WTC11 (cell line): ENCODE measurements at regions not wholly inside any gene's neighbourhood (a gene's known extent, or its start where the extent isn't known, plus 50 kb on each side); places are given as distances from the start of the nearest gene placed in this dataset.
"Not testable (repeated sequence)": the region's sequence is repeated elsewhere in the genome, so short reads cannot be mapped to it uniquely, and the experiment has no call there.

ENCODE experiments used
- ATAC-seq: fragments of 200-7000 bp; cut with Tn5 transposase; 2 replicates; pipeline ENCODE4 v1.10.0; 2021; ENCODE audit warnings: mild to moderate bottlenecking, moderate library complexity
- CTCF ChIA-PET: fragments of 300-600 bp; sonication (Branson Sonifier 250); formaldehyde crosslinking; loops from one replicate; lab custom pipeline; 2021; ENCODE audit warnings: antibody characterized with exemption; lab: Charles Lee
- POLR2A ChIA-PET: fragments of 350-600 bp; sonication (Branson Sonifier 250); formaldehyde crosslinking; loops from one replicate; lab custom pipeline; 2021; ENCODE audit warnings: antibody characterized with exemption; lab: Charles Lee
- DNase-seq: peaks from one replicate; pipeline ENCODE4 v3.0.0; 2021; ENCODE audit warnings: low spot score
- H3K27ac Mint-ChIP-seq: 2 replicates; pipeline ENCODE4 v1.8.0; 2021; ENCODE audit warnings: mixed read lengths
- H3K27me3 Mint-ChIP-seq: 2 replicates; pipeline ENCODE4 v1.8.0; 2021; ENCODE audit warnings: low read depth, mild to moderate bottlenecking, moderate library complexity, mixed read lengths
- H3K36me3 Mint-ChIP-seq: 2 replicates; pipeline ENCODE4 v1.8.0; 2021; ENCODE audit warnings: mixed read lengths
- H3K4me1 Mint-ChIP-seq: 2 replicates; pipeline ENCODE4 v1.8.0; 2022; ENCODE audit warnings: mixed read lengths
- H3K4me3 Mint-ChIP-seq: 2 replicates; pipeline ENCODE4 v1.8.0; 2021; ENCODE audit warnings: mild to moderate bottlenecking, moderate library complexity, mixed read lengths
- H3K9me3 Mint-ChIP-seq: 2 replicates; pipeline ENCODE4 v1.8.0; 2021; ENCODE audit warnings: mixed read lengths
- CBFB ChIP-seq: sonication (generic); formaldehyde crosslinking; IDR thresholded peaks from 2 replicates; pipeline ENCODE4 v1.8.1; 2022; ENCODE audit warnings: mild to moderate bottlenecking, low read depth, missing genetic modification reagents
- GABPB1 ChIP-seq: sonication (generic); formaldehyde crosslinking; IDR thresholded peaks from 2 replicates; pipeline ENCODE4 v1.8.1; 2023; ENCODE audit warnings: mild to moderate bottlenecking, missing genetic modification reagents
- JAZF1 ChIP-seq: fragments of 250-450 bp; sonication (Bioruptor Pico); IDR thresholded peaks from 2 replicates; pipeline ENCODE4 v1.9.0; 2021; ENCODE audit warnings: moderate library complexity, mild to moderate bottlenecking, inconsistent platforms
- JUN ChIP-seq: sonication (generic); formaldehyde crosslinking; IDR thresholded peaks from 2 replicates; pipeline ENCODE4 v1.8.0; 2023; ENCODE audit warnings: mild to moderate bottlenecking, missing genetic modification reagents
- KAT7 ChIP-seq: sonication (generic); formaldehyde crosslinking; IDR thresholded peaks from 2 replicates; pipeline ENCODE4 v1.8.1; 2023; ENCODE audit warnings: missing genetic modification reagents, mild to moderate bottlenecking, borderline replicate concordance
- MXD4 ChIP-seq: fragments of 250-450 bp; sonication (Bioruptor Pico); IDR thresholded peaks from 2 replicates; pipeline ENCODE4 v1.8.0; 2021; ENCODE audit warnings: mild to moderate bottlenecking, moderate library complexity, borderline replicate concordance
- NFE2L1 ChIP-seq: sonication (generic); formaldehyde crosslinking; IDR thresholded peaks from 2 replicates; pipeline ENCODE4 v1.8.1; 2023; ENCODE audit warnings: missing genetic modification reagents
- NFYB ChIP-seq: sonication (generic); formaldehyde crosslinking; conservative IDR thresholded peaks from 2 replicates; pipeline ENCODE4 v1.8.0; 2022; ENCODE audit warnings: low read depth, missing genetic modification reagents
- SP1 ChIP-seq: sonication (generic); formaldehyde crosslinking; conservative IDR thresholded peaks from 2 replicates; pipeline ENCODE4 v1.8.1; 2022; ENCODE audit warnings: missing genetic modification reagents
- ZNF423 ChIP-seq: fragments of 250-450 bp; sonication (Bioruptor Pico); IDR thresholded peaks from 2 replicates; pipeline ENCODE4 v2.1.2; 2022; ENCODE audit warnings: mild to moderate bottlenecking, moderate library complexity
- TF ChIP-seq, protein P1 (sequence below): fragments of 250-450 bp; sonication (Bioruptor Pico); IDR thresholded peaks from 2 replicates; pipeline ENCODE4 v1.9.0; 2021; ENCODE audit warnings: mild to moderate bottlenecking, borderline replicate concordance
- TF ChIP-seq, protein P2 (sequence below): fragments of 250-450 bp; sonication (Bioruptor Pico); IDR thresholded peaks from 2 replicates; pipeline ENCODE4 v1.9.0; 2021; ENCODE audit warnings: mild to moderate bottlenecking
- TF ChIP-seq, protein P3 (sequence below): fragments of 200-600 bp; IDR thresholded peaks from 2 replicates; pipeline ENCODE4 v1.8.0; 2022; ENCODE audit warnings: antibody characterized with exemption
- TF ChIP-seq, protein P4 (sequence below): sonication (generic); formaldehyde crosslinking; IDR thresholded peaks from 2 replicates; pipeline ENCODE4 v1.8.0; 2023; ENCODE audit warnings: missing genetic modification reagents

DNA sequence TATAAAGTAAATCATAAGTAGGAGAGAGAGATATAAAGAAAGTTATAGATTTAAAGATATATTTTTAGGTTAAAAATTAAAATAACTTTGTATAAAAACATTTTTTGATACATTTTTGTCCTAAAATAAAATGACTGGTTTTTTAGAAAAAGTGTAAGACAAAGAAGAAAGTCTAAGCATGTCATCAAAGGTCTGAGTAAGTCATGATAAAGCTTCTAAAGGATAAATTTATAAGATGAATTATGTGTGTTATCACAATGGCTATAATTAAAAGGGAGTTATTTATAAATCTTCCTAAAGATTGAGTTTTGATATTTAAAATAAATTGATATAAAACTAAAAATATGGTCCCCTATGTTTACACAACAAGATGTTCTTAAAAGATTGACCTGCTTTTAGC lies 370.9 kb downstream of the PTPRU start (continued):
- TF ChIP-seq, protein P1, sequence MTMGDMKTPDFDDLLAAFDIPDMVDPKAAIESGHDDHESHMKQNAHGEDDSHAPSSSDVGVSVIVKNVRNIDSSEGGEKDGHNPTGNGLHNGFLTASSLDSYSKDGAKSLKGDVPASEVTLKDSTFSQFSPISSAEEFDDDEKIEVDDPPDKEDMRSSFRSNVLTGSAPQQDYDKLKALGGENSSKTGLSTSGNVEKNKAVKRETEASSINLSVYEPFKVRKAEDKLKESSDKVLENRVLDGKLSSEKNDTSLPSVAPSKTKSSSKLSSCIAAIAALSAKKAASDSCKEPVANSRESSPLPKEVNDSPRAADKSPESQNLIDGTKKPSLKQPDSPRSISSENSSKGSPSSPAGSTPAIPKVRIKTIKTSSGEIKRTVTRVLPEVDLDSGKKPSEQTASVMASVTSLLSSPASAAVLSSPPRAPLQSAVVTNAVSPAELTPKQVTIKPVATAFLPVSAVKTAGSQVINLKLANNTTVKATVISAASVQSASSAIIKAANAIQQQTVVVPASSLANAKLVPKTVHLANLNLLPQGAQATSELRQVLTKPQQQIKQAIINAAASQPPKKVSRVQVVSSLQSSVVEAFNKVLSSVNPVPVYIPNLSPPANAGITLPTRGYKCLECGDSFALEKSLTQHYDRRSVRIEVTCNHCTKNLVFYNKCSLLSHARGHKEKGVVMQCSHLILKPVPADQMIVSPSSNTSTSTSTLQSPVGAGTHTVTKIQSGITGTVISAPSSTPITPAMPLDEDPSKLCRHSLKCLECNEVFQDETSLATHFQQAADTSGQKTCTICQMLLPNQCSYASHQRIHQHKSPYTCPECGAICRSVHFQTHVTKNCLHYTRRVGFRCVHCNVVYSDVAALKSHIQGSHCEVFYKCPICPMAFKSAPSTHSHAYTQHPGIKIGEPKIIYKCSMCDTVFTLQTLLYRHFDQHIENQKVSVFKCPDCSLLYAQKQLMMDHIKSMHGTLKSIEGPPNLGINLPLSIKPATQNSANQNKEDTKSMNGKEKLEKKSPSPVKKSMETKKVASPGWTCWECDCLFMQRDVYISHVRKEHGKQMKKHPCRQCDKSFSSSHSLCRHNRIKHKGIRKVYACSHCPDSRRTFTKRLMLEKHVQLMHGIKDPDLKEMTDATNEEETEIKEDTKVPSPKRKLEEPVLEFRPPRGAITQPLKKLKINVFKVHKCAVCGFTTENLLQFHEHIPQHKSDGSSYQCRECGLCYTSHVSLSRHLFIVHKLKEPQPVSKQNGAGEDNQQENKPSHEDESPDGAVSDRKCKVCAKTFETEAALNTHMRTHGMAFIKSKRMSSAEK (CRISPR knock-in tag), result no peak
- TF ChIP-seq, protein P2, sequence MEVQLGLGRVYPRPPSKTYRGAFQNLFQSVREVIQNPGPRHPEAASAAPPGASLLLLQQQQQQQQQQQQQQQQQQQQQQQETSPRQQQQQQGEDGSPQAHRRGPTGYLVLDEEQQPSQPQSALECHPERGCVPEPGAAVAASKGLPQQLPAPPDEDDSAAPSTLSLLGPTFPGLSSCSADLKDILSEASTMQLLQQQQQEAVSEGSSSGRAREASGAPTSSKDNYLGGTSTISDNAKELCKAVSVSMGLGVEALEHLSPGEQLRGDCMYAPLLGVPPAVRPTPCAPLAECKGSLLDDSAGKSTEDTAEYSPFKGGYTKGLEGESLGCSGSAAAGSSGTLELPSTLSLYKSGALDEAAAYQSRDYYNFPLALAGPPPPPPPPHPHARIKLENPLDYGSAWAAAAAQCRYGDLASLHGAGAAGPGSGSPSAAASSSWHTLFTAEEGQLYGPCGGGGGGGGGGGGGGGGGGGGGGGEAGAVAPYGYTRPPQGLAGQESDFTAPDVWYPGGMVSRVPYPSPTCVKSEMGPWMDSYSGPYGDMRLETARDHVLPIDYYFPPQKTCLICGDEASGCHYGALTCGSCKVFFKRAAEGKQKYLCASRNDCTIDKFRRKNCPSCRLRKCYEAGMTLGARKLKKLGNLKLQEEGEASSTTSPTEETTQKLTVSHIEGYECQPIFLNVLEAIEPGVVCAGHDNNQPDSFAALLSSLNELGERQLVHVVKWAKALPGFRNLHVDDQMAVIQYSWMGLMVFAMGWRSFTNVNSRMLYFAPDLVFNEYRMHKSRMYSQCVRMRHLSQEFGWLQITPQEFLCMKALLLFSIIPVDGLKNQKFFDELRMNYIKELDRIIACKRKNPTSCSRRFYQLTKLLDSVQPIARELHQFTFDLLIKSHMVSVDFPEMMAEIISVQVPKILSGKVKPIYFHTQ, result no peak
- no peak for TF ChIP-seq JUN (CRISPR knock-in tag)

DNA sequence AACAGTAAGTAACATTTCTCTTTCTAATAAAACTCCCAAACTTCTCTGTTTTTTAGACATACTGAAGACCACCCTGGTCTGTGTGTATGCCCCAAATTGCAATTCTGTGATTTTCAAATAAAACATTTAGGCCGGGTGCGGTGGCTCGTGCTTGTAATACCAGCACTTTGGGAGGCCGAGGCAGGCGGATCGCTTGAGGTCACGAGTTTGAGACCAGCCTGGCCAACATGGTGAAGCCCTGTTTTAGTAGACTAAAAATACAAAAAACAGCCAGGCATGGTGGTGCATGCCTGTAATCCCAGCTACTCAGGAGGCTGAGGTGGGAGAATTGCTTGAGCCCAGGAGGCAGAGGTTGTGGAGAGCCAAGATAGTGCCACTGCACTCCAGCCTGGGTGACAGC lies 368.5 kb downstream of the PTPRU start:
- POLR2A ChIA-PET, H3K27ac Mint-ChIP-seq, H3K4me1 Mint-ChIP-seq, DNase-seq, CTCF ChIA-PET, H3K4me3 Mint-ChIP-seq, H3K27me3 Mint-ChIP-seq, ATAC-seq: not testable (repeated sequence)
- H3K36me3 Mint-ChIP-seq, result peaks cover 32% of the 10 kb centered on the region
- H3K9me3 Mint-ChIP-seq, result peaks cover 69% of the 10 kb centered on the region

DNA sequence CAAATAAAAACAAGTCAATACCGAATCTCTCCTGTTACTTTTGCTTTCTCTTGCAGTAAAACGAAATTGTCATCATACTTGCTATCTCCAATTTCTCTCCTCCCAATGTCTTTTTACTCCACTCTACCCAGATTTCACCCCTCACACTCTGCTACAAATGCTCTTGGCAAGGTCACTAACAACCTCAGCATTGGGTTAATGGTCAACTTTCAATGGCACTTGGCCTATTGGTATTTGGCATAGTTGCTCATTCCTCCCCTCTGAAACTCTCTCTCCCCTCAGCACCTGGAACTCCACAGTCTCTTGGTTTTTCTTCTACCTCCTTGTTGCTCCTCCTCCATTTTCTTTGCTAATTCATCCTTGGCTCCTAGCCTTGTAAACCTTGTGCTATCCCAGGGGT lies 367.3 kb downstream of the PTPRU start:
- ATAC-seq, result no peak
- Mint-ChIP-seq H3K27me3 (peaks cover 11% of the 10 kb centered on the region), H3K9me3 (peaks cover 68% of the 10 kb centered on the region), H3K36me3 (peaks cover 29% of the 10 kb centered on the region), H3K4me3 (no peak overlapping the region), H3K4me1 (no peaks in the 10 kb centered on the region), H3K27ac (no peak overlapping the region)
- ChIA-PET CTCF (no interaction called here), POLR2A (no interaction called here)
- TF ChIP-seq, protein P3, sequence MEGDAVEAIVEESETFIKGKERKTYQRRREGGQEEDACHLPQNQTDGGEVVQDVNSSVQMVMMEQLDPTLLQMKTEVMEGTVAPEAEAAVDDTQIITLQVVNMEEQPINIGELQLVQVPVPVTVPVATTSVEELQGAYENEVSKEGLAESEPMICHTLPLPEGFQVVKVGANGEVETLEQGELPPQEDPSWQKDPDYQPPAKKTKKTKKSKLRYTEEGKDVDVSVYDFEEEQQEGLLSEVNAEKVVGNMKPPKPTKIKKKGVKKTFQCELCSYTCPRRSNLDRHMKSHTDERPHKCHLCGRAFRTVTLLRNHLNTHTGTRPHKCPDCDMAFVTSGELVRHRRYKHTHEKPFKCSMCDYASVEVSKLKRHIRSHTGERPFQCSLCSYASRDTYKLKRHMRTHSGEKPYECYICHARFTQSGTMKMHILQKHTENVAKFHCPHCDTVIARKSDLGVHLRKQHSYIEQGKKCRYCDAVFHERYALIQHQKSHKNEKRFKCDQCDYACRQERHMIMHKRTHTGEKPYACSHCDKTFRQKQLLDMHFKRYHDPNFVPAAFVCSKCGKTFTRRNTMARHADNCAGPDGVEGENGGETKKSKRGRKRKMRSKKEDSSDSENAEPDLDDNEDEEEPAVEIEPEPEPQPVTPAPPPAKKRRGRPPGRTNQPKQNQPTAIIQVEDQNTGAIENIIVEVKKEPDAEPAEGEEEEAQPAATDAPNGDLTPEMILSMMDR, result no peak
- no peak for TF ChIP-seq NFE2L1 (CRISPR knock-in tag)
- TF ChIP-seq SP1 (CRISPR knock-in tag), result no peak
- TF ChIP-seq, protein P4, sequence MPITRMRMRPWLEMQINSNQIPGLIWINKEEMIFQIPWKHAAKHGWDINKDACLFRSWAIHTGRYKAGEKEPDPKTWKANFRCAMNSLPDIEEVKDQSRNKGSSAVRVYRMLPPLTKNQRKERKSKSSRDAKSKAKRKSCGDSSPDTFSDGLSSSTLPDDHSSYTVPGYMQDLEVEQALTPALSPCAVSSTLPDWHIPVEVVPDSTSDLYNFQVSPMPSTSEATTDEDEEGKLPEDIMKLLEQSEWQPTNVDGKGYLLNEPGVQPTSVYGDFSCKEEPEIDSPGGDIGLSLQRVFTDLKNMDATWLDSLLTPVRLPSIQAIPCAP (CRISPR knock-in tag), result no peak
- TF ChIP-seq KAT7 (CRISPR knock-in tag), result no peak
- no peak for TF ChIP-seq MXD4 (CRISPR knock-in tag)
- TF ChIP-seq JAZF1 (CRISPR knock-in tag), result no peak
- no peak for TF ChIP-seq ZNF423
- no peak for TF ChIP-seq CBFB (CRISPR knock-in tag)
- no peak for TF ChIP-seq NFYB
- no peak for TF ChIP-seq GABPB1 (CRISPR knock-in tag)
- DNase-seq, result no peak
